NCI-H187 (cell line): ENCODE measurements at regions not wholly inside any gene's neighbourhood (a gene's known extent, or its start where the extent isn't known, plus 50 kb on each side); places are given as distances from the start of the nearest gene placed in this dataset.

Experiments used
- DNase-seq, 2 experiments: peaks; one replicate each; lab custom pipeline; 2025; lab: John Stamatoyannopoulos, UW

DNA sequence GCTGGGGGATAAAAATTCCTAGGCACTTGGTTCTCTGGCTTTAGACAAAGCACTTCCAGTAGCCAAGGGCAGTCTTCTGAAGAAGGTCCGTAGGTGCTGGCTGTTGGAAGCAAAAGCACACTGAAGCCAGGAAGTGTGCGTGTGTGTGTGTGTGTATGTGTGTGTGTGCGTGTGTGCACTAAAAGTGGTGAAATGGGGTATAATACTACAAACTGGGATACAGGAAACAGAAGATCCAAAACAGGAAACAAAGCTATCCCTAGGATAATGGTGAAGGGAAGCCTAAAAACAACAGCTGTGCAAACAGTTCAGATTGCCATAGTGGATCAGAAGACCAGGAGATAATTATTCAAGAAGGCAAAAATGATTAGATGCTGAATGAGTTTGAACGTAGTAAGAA, 103.4 kb downstream of the IL20RB start:
- DNase-seq, result no peak

DNA sequence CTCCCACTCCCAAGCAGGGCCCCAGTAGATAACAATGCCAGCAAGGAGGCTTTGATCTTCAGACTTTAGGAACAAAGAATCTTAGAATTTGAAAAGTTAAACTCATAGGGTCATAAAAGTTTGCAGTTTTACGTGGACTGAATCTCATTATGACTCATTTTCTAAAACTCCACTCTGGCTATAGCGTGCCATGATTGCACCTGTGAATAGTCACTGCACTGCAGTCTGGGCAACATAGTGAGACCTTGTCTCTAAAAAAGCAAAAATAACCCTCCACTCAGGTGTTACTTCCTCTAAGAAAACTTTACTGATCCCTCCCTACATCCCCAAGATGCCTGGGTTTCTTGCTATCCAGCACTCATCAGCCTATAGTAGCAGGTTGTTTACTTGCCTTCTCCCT, 104.5 kb downstream of the IL20RB start:
- DNase-seq, result no peak

DNA sequence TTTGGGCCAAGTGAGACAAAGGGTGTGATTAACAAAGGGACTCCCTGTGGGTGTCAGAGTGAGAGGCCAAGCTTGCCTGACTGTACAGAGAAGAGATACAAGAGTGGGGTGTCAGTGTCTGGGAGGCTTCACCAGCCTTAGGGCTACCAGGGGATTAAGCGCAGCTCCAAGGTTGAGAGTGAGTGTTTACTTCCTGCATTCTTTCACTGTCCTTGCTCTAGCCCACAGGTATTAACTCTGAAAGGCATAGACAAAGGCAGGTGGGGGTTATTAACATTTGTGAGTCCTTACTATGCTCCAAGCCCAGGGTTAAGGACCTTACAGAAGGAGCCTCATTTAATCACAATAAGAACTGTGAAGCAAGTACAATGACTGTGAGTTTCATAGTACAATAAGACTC, 107.6 kb downstream of the IL20RB start:
- DNase-seq, result no peak

DNA sequence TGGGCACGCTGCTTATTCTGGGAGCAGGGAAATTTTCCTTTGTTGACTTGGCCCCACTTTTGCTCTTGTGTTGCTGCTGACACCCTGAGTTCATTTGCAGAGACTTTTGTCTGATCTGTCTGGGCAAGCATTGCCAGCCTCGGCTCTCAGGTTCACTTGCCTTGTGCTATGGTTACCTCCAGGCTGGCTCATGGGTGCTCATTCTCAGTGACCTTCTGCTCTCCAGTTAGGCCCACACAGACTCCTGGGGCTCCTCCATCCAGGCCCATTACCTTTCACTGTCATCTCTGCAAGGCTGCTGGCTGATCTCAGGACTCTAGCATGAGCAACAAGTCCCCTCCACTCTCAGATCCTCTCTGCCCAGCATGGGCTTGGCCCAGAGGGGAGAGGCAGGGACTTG, 108.3 kb downstream of the IL20RB start:
- no peak for DNase-seq

DNA sequence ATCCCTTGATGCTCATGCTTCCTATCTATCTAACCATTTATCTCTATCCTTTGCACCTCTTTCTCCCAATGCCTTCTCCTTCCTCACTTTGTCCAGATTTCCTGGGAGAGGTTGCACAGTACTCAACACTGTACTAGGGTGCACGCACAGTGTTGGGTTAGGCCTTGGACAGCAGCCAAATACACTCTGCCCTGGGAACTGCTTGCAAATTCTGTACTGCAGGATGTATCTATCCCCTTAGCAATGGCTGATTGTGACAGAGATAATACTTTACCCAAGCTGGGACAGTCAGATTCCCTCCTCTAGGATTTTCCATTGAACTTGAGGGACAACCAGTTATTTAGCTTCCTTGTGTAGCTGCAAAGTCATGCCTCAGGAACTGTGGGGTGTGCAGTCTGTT, 113.3 kb downstream of the IL20RB start:
- DNase-seq, result no peak

DNA sequence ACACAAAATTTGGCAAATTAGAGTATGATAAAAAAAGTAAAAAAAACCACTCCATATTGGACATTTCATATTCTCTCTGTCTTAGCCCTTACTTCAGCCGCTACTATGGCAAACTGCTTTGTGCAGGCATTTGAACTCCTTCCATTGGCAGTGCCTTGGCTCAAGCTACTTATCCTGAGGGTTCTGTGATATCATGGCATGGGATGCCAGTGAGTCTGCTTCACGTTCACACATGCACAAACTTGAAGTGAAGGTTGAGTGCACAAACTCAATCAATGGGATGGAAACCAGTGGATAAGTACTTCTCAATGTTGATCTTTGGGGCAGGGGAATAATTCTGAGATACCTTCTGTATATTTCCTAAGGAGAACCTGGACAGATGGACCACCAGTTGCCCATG, 117.2 kb downstream of the IL20RB start:
- no peak for DNase-seq

DNA sequence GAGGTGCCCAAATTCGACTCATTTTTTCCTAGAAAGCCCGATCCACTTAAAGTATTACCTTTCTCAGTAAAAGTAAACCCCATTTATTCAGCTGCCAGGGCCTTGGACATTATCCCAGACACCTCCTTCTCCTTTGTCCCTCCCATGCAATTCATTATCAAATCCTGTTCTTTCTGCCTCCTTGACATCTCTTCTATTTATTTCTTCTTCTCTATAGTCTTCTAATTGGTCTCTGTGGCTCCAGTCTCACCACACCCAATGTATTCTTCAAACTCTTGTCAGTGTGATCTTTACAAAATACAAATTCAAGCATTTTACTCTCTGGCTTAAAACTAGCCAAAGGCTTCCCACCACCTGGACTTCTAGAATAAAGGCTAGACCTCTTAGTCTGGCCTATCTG, 120.3 kb downstream of the IL20RB start:
- DNase-seq, result no peak

DNA sequence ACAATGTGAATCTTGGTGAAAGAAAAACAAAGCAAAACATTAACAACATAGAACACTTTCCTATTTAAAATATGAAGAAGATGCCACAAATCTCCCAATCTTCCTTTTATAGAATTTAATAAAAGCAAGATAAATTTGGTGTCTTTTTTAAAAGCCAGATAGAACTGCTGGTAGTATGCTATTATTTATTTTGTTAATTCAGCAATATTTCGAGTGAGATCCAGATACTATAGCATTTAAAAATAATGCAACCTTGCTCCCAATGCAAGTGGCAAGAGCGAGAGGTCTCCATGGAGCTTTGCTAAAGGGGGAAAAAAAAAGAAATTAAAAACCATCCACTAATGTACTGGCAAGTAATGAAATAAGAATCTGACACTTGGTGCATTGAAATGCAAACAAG, 121.8 kb downstream of the IL20RB start:
- no peak for DNase-seq

DNA sequence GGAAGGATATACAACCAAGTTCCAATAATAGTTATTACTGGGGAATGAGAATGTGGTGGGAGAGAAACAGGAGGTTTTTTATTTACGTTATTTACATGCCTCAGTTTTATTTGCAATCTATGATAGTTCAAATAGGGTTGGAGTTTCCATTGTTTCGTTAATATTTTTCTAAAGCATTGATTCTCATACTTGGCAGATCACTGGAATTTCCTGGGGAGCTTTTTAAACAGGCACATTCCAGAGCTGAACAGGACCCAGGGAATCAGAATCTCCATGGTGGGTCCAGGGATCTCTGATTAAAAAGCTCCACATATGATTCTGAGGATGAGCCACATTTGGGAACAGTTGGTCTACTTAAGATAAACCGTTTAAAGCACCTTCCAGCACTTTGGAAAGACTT, 123.9 kb downstream of the IL20RB start:
- no peak for DNase-seq

DNA sequence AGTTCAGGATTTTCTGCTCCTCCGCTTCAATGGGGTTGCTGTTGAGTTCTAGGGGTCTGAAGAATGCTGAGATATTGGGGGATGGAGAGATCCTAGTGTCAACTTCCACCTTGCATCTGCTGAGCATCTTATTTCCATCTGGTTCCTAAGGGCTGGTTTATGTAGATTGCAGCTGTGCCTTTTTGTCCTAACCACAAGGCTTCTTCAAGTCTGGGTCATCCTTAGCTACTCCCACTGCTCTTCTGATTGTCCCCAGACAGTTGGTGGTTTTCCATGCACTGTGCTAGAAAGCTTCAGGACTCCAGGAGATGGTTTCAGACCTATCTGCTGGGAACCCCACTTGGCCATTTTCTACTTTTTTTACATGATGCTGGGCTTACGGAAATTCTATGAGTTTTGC, 125.0 kb downstream of the IL20RB start:
- no peak for DNase-seq

DNA sequence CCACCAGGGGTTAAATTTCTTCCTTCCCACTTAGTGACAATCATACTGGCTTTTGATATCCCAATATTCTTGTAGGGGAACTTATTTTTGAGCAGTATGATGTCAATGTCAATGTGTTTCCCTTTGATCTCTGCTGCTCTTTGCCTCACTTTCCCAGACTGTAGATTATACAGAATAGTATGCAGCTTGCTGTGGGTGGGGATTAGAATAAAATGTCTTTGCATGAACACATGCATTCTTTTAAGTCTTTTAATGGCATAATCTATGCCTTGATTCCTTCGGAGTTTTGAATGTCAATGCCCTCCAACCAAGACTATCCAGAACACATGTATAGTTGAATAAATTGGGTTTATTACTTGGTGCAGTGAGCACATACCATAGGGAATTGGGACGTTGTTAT, 125.5 kb downstream of the IL20RB start:
- DNase-seq, result no peak

DNA sequence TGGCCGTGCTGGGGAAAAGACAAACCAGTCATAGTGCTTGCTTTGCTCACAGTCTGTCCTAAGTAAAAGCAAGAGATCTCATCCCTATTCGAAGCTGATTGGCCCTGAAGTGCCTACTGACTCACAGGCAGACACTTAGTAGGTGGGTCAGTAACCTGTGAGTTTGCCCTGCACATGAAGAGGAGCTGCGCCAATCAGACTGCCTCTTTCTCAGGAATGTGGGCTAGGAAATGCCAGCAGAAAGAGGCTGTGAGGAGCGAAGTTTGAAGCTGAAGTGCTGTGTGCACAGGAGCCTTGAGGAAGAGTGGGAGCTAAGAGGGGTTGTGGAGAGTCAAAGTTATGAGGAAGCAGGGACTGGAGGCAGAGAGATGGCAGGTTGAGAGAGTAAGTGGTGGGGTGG, 126.8 kb downstream of the IL20RB start:
- DNase-seq, result no peak

DNA sequence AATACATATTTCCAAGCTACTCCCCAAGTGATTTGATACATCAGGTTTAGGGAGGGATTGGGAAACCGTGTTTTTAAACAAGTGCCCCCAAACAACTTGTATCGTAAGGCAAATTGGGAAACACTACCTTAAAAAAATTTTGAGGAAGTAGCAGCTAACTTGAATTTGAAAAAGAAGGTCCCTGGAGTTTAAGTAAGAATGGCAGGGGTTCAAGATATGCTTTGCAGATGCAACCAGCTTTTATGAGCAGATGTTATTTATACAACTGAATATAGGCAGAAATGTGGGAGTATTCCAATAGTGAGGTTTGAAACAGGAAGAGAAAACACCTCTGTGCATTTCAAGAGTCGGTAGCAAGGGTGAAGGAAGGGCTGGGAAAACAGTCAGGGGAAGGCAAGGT, 139.6 kb downstream of the IL20RB start:
- DNase-seq, result no peak

DNA sequence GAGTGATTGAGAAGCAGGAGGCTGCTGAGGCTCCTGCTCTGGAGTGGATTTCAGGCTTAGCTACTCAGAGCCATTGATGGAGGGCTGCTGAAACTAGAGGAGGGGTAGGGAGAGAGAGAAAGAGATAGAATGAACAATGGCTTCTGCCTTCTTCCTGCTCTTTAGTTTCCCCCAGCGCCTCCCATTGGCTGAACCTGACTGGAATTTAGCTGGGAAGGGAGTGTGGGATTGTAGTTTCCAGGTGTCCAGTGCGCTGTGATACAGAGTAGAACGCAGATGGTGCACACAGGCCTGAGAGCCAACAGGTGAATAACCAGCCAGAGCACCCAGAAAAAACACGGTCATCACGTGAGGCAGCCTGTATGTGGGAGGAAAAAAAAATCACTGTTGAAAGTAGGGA, 140.1 kb downstream of the IL20RB start:
- DNase-seq, result no peak

DNA sequence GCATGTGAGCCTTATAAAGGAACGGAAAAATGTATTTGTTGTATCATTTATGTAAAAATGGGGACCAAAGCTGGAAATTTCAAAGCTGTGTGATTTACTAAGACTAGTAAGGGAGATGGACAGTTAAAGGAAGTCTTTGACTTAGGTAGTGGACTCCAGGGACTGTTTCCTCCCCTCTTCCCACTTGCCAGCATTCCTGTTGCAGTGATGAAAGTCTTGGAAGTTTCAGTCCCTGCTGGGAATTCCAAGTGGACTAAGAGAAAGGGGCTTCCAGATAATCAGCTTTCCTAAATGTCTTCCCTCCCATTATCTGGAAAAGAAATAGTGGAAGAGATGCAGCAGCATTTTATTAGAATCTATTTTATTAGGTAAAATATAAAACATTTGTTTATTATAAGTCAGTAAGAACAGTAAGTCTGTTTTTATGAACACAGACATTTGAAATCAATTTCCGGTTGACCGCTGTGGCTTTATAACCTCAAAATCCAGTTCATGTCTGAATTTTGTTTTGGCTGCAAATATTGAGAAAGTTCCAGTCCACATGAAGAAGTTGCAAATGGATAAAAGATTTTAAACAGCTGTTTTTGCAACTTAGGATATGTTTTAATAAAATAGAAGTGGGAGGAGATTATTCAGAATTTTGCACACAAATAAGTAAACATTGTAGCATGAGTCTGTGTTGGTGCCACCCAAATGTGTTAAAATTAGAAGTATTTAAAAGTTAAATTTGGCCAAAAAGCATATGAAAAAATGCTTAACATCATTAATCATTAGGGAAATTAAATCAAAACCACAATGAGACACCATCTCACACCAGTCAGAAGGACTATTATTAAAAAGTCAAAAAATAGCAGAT, 141.8 kb downstream of the IL20RB start:
- no peak for DNase-seq

DNA sequence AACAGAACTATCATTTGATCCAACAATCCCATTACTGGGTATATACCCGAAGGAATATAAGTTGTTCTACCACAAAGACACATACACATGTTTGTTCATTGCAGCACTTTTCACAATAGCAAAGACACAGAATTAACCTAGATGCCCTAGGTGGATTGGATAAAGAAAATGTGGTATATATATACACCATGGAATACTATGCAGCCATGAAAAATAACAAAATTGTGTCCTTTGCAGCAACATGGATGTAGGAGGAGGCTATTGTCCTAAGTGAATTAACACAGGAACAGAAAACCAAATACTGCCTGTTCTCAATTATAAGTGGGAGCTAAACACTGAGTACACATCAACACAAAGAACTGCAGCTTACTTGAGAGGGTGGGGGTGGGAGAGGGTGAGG, 142.5 kb downstream of the IL20RB start:
- DNase-seq, result no peak

DNA sequence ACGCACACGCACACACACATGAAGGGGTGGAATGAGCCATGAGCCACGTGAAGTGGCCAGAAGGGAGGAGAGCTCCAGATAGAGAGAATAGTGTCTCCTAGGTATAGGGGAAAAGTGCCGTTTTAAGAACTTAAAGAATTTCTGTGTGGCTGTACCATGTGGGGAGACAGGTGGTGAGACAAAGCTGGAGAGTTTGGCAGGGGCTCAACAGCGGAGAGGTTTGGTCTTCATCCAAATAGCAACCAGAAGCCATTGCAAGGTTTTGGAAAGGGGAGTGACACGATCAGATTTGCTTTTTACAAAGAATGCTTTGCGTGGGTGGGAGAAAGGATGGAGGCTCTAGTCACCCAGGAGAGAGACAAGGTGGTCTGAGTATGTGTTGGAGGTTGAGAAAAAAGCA, 146.0 kb downstream of the IL20RB start:
- DNase-seq, result no peak

DNA sequence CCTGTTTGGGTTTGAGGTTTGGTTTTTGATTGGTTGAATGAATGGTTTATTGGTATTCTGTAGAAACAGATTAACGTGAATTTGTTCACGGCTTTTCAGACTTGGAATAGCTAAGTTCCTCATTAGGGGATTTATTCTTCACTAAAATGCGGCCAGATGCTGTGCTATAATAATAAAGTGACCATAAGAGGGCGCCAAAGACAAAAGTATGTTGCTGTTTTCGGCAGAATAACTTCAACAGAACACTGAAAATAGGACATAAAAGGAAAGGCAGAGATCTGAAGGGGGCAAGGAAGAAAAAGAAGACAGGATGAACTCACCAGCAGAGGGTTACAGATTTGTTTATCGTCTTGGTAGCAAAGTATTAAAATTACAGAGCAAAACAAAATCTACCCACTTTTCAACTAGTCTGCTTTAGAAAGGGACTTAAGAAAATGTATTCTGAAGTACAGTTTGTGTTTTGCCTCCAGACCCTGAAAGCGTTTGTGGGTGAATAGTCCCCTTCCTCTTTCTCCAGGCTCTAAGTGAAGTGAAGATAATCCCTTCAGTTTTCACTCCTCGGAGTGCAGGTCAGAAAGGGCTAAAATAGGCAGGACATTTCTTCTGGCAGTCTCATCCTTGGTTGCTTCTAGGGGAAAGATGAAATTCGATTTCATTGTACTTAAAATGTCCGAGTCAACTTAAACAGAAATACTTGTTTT, 147.6 kb downstream of the IL20RB start:
- peak; percentile 22 to 29 for DNase-seq

DNA sequence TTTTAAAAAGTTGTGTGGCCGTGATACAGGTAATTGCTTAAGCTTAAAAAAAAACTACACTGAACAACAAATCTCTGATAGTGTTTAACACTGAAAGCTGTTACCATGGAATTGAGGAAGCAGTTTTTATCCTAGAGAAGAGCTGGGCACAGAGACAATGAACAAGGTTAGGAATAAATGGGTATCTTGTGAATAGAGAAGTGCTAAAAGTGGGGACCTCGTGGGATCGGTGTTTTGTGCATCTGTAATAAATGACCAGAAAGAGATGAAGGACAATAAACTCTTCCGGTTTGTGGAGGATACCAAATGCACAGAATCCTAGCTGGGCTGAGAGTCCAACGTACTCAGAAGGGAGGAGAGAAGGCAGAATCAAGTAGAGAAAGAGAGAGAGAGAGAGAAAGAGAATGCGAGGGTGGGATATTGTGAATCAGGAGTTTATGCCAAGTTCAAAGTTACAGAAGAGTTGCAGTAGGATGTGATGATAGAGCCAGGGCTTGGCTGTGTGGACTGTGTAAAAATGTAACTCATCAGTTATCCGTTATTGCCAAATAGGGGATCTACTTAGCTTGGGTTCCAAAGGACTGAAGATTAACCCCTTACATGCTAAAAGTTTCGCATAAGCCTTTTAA, 148.9 kb downstream of the IL20RB start:
- no peak for DNase-seq

DNA sequence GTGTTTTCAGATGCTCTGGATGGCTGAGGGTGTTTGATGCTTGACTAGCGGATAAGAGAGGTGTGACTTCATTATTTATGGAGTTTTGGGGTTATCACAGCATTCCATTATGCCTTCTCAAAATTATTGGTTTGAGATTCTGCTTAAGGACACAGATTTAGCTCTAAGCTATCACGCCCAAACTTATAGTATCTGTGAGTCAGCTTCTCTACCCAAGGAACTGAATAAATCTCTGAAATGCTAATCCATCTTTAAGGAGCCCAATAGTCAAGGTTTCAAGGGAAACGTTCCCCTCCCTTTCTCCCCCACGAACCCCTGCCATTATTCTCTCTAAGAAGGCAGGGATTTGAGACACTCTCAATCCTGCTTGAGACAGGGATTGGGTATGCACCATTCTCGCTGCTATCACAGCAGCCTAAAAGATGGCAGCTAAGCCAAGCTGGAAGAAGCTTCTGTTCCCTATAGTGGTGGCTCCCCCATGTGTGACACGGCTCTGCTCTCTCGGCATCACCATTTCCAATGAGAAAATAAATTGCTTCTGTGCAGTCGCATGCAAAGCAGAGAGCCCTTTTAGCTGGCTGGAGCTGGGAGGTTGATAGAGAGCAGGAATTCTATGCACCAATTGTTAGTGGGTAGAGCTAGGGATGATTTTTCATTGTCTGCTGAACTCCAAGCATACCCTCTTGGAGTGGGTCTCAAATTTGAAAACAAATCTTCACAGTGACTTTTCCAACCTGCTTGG, 151.1 kb downstream of the IL20RB start:
- DNase-seq, result no peak

DNA sequence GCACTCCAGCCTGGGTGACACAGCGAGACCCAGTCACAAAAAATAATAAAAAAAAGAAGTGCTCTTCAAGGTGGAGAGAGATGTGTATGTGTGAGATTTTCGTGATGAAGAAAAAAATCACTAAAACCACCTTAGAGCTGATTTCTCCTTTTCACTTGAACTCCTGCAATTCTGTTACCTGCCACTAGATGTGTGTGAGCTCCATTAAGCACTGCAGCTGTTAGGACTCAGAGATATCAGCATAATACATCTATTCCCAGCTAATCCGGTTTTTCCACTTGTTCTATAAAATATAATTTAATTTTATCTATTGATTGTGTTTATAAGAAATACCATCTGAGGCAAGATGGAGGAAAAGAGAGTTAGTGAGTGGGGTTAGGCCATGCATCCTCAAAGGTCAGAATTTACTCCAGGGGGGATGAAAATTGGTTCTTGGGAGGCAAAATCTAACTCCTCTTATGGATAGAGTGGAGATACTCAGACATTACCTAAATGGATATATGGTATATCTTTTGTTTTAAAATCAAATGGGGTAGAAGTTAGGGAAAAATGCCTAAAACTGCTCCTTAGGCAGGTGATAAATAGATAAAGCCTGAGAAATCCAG, 152.7 kb downstream of the IL20RB start:
- DNase-seq, result no peak

DNA sequence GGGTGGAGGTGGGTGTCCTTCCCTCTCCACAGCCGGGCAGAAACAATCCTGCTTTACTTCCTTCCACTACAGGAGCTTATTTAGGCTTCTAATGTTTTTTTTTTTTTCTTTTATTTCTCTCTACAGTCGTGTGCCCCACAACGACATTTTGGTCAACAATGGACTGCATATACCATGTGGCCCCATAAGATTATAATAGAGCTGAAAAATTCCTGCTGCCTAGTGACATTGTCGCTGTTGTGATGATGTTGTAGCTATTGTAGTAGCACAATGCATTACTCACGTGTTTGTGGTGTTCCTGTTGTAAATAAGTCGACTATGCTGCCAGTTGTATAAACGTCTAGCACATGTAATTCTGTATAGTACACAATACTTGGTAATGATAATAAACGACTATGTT, 153.7 kb downstream of the IL20RB start:
- DNase-seq, result no peak
